Sciatic nerve (tissue), 2 donors: ENCODE measurements at regions not wholly inside any gene's neighbourhood (a gene's known extent, or its start where the extent isn't known, plus 50 kb on each side); places are given as distances from the start of the nearest gene placed in this dataset.
"Not testable (repeated sequence)": the region's sequence is repeated elsewhere in the genome, so short reads cannot be mapped to it uniquely, and the experiment has no call there.

Experiments
- ATAC-seq: fragments of 200-7000 bp; cut with Tn5 transposase; one replicate; pipeline ENCODE4 v1.9.1; 2020; ENCODE audit warnings: mild to moderate bottlenecking, moderate library complexity
- DNase-seq: peaks from one replicate; pipeline ENCODE4 v3.0.0-alpha.2; 2020; ENCODE audit warnings: low spot score
- intact Hi-C: fragments of 100-400 bp; cut with DNase I; formaldehyde crosslinking; loops from one replicate; pipeline ENCODE4 v1.14.2; 2022
- donor health status: DM: no; HTN: no; CAD: no.
- donor health status: DM: no; HTN: no; CAD: no.

GRCh38 chr7:32244806-32245345 is 174.7 kb upstream of the PDE1C start:
- ATAC-seq = no peak
- no peak for DNase-seq

GRCh38 chr7:32243687-32244290 is 173.6 kb upstream of the PDE1C start:
- DNase-seq = no peak
- ATAC-seq = no peak
- intact Hi-C loops = no loop called here

More at GRCh38 chr7:32244806-32245345, 174.7 kb upstream of the PDE1C start:
- intact Hi-C loops = no loop called here

GRCh38 chr7:32242436-32242835 is 172.2 kb upstream of the PDE1C start:
- ATAC-seq = no peak

GRCh38 chr7:32241636-32242035 is 171.4 kb upstream of the PDE1C start:
- intact Hi-C loops = no loop called here
- DNase-seq (no peak), ATAC-seq (no peak)

More at GRCh38 chr7:32242436-32242835, 172.2 kb upstream of the PDE1C start:
- DNase-seq = no peak
- intact Hi-C loops = no loop called here

- DNase-seq = no peak
- no peak for ATAC-seq
- intact Hi-C loops = no loop called here
These were observed 169.6 kb upstream of the PDE1C start for GRCh38 chr7:32239764-32240163.

GRCh38 chr7:32228601-32229000 is 158.4 kb upstream of the PDE1C start:
- DNase-seq = no peak
- intact Hi-C loops = loop anchor here (10.0 kb wide), 1 partner anchor 66 kb away; no protein-coding TSS in a partner anchor
- ATAC-seq = no peak

GRCh38 chr7:32227746-32228145 is 157.5 kb upstream of the PDE1C start:
- no peak for DNase-seq
- no peak for ATAC-seq
- intact Hi-C loops = loop anchor here (10.0 kb wide), 1 partner anchor 67 kb away; no protein-coding TSS in a partner anchor

GRCh38 chr7:32224276-32224675 is 154.1 kb upstream of the PDE1C start:
- intact Hi-C loops = loop anchor here (10.0 kb wide), 1 partner anchor 71 kb away; no protein-coding TSS in a partner anchor
- ATAC-seq = no peak
- DNase-seq = no peak

- intact Hi-C loops = loop anchor here (10.0 kb wide), 1 partner anchor 71 kb away; no protein-coding TSS in a partner anchor
- no peak for DNase-seq
- no peak for ATAC-seq
These were observed 153.5 kb upstream of the PDE1C start for GRCh38 chr7:32223721-32224120.

- intact Hi-C loops = loop anchor here (10.0 kb wide), 1 partner anchor 72 kb away; no protein-coding TSS in a partner anchor
- no peak for DNase-seq
- no peak for ATAC-seq
These were observed 153.0 kb upstream of the PDE1C start for GRCh38 chr7:32223071-32223650.

- no peak for ATAC-seq
- intact Hi-C loops = loop anchor here (10.0 kb wide), 1 partner anchor 72 kb away; no protein-coding TSS in a partner anchor
These were observed 152.2 kb upstream of the PDE1C start for GRCh38 chr7:32222251-32222900.

GRCh38 chr7:32221736-32222135 is 151.5 kb upstream of the PDE1C start:
- ATAC-seq = no peak
- no peak for DNase-seq
- intact Hi-C loops = loop anchor here (10.0 kb wide), 1 partner anchor 73 kb away; no protein-coding TSS in a partner anchor

More at GRCh38 chr7:32222251-32222900, 152.2 kb upstream of the PDE1C start:
- no peak for DNase-seq

- DNase-seq (no peak), ATAC-seq (no peak)
- intact Hi-C loops = loop anchor here (10.0 kb wide), 1 partner anchor 74 kb away; no protein-coding TSS in a partner anchor
These were observed 150.8 kb upstream of the PDE1C start for GRCh38 chr7:32221056-32221455.

GRCh38 chr7:32219831-32220230 is 149.6 kb upstream of the PDE1C start:
- DNase-seq, ATAC-seq: not testable (repeated sequence)
- intact Hi-C loops = loop anchor here (10.0 kb wide), 1 partner anchor 75 kb away; no protein-coding TSS in a partner anchor

- intact Hi-C loops = no loop called here
- ATAC-seq = no peak
- DNase-seq = no peak
These were observed 149.2 kb upstream of the PDE1C start for GRCh38 chr7:32219416-32219815.

- intact Hi-C loops = no loop called here
- no peak for ATAC-seq
- no peak for DNase-seq
These were observed 148.6 kb upstream of the PDE1C start for GRCh38 chr7:32218741-32219288.

- ATAC-seq (no peak), DNase-seq (no peak)
- intact Hi-C loops = no loop called here
These were observed 147.9 kb upstream of the PDE1C start for GRCh38 chr7:32218154-32218467.

- no peak for DNase-seq
- no peak for ATAC-seq
- intact Hi-C loops = no loop called here
These were observed 147.3 kb upstream of the PDE1C start for GRCh38 chr7:32217341-32218153.

- no peak for ATAC-seq
- intact Hi-C loops = no loop called here
These were observed 146.6 kb upstream of the PDE1C start for GRCh38 chr7:32216759-32217158.

More at GRCh38 chr7:32216759-32217158, 146.6 kb upstream of the PDE1C start:
- no peak for DNase-seq
